ENCODE measurements at regions not wholly inside any gene's neighbourhood (a gene's known extent, or its start where the extent isn't known, plus 50 kb on each side); places are given as distances from the start of the nearest gene placed in this dataset.

GRCh38 chr2:18788592-18788991 is 199.2 kb upstream of the NT5C1B start:
- TF ChIP-seq CTCF (IDR thresholded peaks at IDR 0.05; ENCODE audit: low read depth, low read length) (no peak), EZH2phosphoT487 (IDR thresholded peaks at IDR 0.05; ENCODE audit: low read depth) (no peak)
